ENCODE measurements at regions not wholly inside any gene's neighbourhood (a gene's known extent, or its start where the extent isn't known, plus 50 kb on each side); places are given as distances from the start of the nearest gene placed in this dataset.

- no peaks in the 10 kb centered on the region for H3K36me3 ChIP-seq (ENCODE audit: control insufficient read depth in 2 of 4, insufficient read depth in 4 of 4, low read length in 3 of 4)
- POLR2A ChIA-PET (ENCODE audit: partially characterized antibody): interaction anchor here (0.7 kb wide), 1 partner anchor 60 kb away, joined by 3 read pairs; no protein-coding TSS in a partner anchor
These were observed 235.2 kb downstream of the PLK2 start for GRCh38 chr5:58224661-58225060.

More at GRCh38 chr5:58224661-58225060, 235.2 kb downstream of the PLK2 start:
- Histone ChIP-seq H3K18ac (ENCODE audit: extremely low read depth, low read length) (no peak overlapping the region), H3K4me3 (ENCODE audit: extremely low read depth in 1 of 4, insufficient read depth in 2 of 4, low read depth in 3 of 4, low read length in 4 of 4) (no peak overlapping the region), H4K8ac (ENCODE audit: extremely low read depth, insufficient read depth, low read length) (no peak overlapping the region), H3K79me2 (ENCODE audit: control insufficient read depth in 1 of 2, insufficient read depth in 2 of 2, low read length in 2 of 2) (no peaks in the 10 kb centered on the region), H2BK12ac (ENCODE audit: low read depth, low read length) (no peak overlapping the region), H2BK5ac (ENCODE audit: low read depth, low read length) (no peak overlapping the region), H3K9me3 (ENCODE audit: insufficient read depth in 2 of 2, low read depth in 1 of 2, low read length in 1 of 2) (no peaks in the 10 kb centered on the region), H3K27ac (ENCODE audit: low read depth, low read length) (no peak overlapping the region), H4K20me1 (replicated peaks in 1 of 2; ENCODE audit: control insufficient read depth in 1 of 2, insufficient read depth in 2 of 2, low read length in 2 of 2) (no peaks in the 10 kb centered on the region), H3K14ac (ENCODE audit: insufficient read length) (no peak overlapping the region), H2BK20ac (ENCODE audit: low read length) (no peak overlapping the region), H3K27me3 (replicated peaks in 1 of 4; ENCODE audit: control insufficient read depth in 3 of 4, extremely low read depth in 1 of 4, insufficient read depth in 3 of 4, low read length in 3 of 4) (no peaks in the 10 kb centered on the region), H3K79me1 (ENCODE audit: low read depth, low read length) (no peaks in the 10 kb centered on the region), H2AFZ (ENCODE audit: low read length) (no peak overlapping the region), H3K4ac (replicated peaks; ENCODE audit: insufficient read length, low read depth, low read length) (no peak overlapping the region), H3K23me2 (ENCODE audit: low read depth, low read length) (no peaks in the 10 kb centered on the region), H3K4me1 (replicated peaks in 1 of 4; ENCODE audit: control insufficient read depth in 3 of 4, insufficient read depth in 4 of 4, low read length in 3 of 4) (no peaks in the 10 kb centered on the region), H3K23ac (ENCODE audit: insufficient read length) (no peak overlapping the region), H3K9ac (replicated peaks in 1 of 4; ENCODE audit: extremely low read depth in 1 of 4, low read depth in 3 of 4, low read length in 3 of 4) (no peak overlapping the region), H4K5ac (ENCODE audit: insufficient read length, low read depth, low read length) (no peak overlapping the region), H2AK5ac (ENCODE audit: low read depth, low read length) (no peak overlapping the region), H3K4me2 (ENCODE audit: insufficient read depth in 1 of 2, low read depth in 2 of 2, low read length in 2 of 2) (no peak overlapping the region), H3K56ac (replicated peaks; ENCODE audit: insufficient read length, low read depth, low read length) (no peak overlapping the region), H4K91ac (replicated peaks; ENCODE audit: insufficient read length, low read length) (no peak overlapping the region), H2BK120ac (replicated peaks; ENCODE audit: low read depth, low read length) (no peak overlapping the region), H2BK15ac (ENCODE audit: low read length) (no peak overlapping the region)
- 91% methylated on average over 5 of the region's 5 CpGs; no CpG with 5 or more reads in 1 of the 2 experiments for WGBS, 2 experiments (ENCODE audit: extremely low coverage in 1 of 2, insufficient coverage in 1 of 2, insufficient read length in 1 of 2, insufficient replicate concordance in 2 of 2, low coverage in 1 of 2, low lambda C conversion rate in 2 of 2, missing lambda C conversion rate in 1 of 2)
- FAIRE-seq: no peak
- no peak for DNase-seq (ENCODE audit: low read depth in 1 of 2, low spot score in 2 of 2)
- TF ChIP-seq NANOG (IDR thresholded peaks at IDR 0.05; ENCODE audit: insufficient read depth, low read depth, low read length, poor library complexity, severe bottlenecking): no peak
- TF ChIP-seq RXRA (IDR thresholded peaks at IDR 0.05; ENCODE audit: insufficient read depth, low read depth, low read length): no peak
- TF ChIP-seq ZNF274 (IDR thresholded peaks at IDR 0.05; ENCODE audit: borderline replicate concordance, extremely low read depth, low read length): no peak
- TF ChIP-seq CHD2 (IDR thresholded peaks at IDR 0.05; ENCODE audit: low read length): no peak
- no peak for TF ChIP-seq SP2 (IDR thresholded peaks at IDR 0.05; ENCODE audit: low read length)
- TF ChIP-seq CBX8 (IDR thresholded peaks at IDR 0.05; ENCODE audit: borderline replicate concordance, low read depth, low read length): no peak
- TF ChIP-seq EGR1 (IDR thresholded peaks at IDR 0.05; ENCODE audit: borderline replicate concordance, low read depth, low read length): no peak
- CTCF ChIA-PET (ENCODE audit: partially characterized antibody): no interaction called here

All from H1 (cell line).